HCT116 (cell line): ENCODE measurements at regions not wholly inside any gene's neighbourhood (a gene's known extent, or its start where the extent isn't known, plus 50 kb on each side); places are given as distances from the start of the nearest gene placed in this dataset.

Experiments used
- CEBPB ChIP-seq: IDR thresholded peaks from 2 replicates; pipeline ENCODE4 v1.6.1; 2012; ENCODE audit warnings: low read depth
- CTCF ChIP-seq, 3 experiments: fragments of 200-600 bp in 1 of 3; sonication (generic) in 1 of 3; IDR thresholded peaks in 2 of 3; conservative IDR thresholded peaks in 1 of 3; 2 replicates each; pipeline ENCODE4 v1.5.1; 2012 to 2017; ENCODE audit warnings: low read depth in 2 of 3, low read length in 2 of 3, antibody characterized with exemption in 1 of 3, borderline replicate concordance in 1 of 3, control low read depth in 1 of 3, mild to moderate bottlenecking in 1 of 3, mixed read lengths in 1 of 3, mixed run types in 1 of 3, moderate library complexity in 1 of 3; ENCODE audit not compliant: insufficient read depth in 1 of 3
- EZH2 ChIP-seq: fragments of 200-600 bp; sonication (generic); IDR thresholded peaks from 2 replicates; pipeline ENCODE4 v1.6.1; 2017; ENCODE audit warnings: antibody characterized with exemption, mixed run types
- EZH2phosphoT487 ChIP-seq: fragments of 200-600 bp; IDR thresholded peaks from 2 replicates; pipeline ENCODE4 v1.6.1; 2018; ENCODE audit warnings: antibody characterized with exemption, borderline replicate concordance
- MAX ChIP-seq: IDR thresholded peaks from 2 replicates; pipeline ENCODE4 v1.6.1; 2012
- POLR2A ChIP-seq: IDR thresholded peaks from 2 replicates; pipeline ENCODE4 v1.7.0; 2011; ENCODE audit warnings: borderline replicate concordance; ENCODE audit not compliant: insufficient read depth, insufficient read length; ENCODE audit errors: extremely low read depth
- POLR2AphosphoS5 ChIP-seq: IDR thresholded peaks from 2 replicates; pipeline ENCODE4 v1.6.1; 2011; ENCODE audit warnings: mild to moderate bottlenecking, low read depth, low read length, moderate library complexity
- RAD21 ChIP-seq: IDR thresholded peaks from 2 replicates; pipeline ENCODE4 v1.6.1; 2012; ENCODE audit warnings: low read depth, mild to moderate bottlenecking
- YY1 ChIP-seq: IDR thresholded peaks from 2 replicates; pipeline ENCODE4 v1.6.1; 2011; ENCODE audit warnings: low read length, low read depth, moderate library complexity, mild to moderate bottlenecking; ENCODE audit not compliant: insufficient replicate concordance; ENCODE audit errors: extremely low read depth
- TF ChIP-seq, protein P1 (sequence below): IDR thresholded peaks from 2 replicates; pipeline ENCODE4 v1.6.1; 2012; ENCODE audit warnings: low read depth

- no peak for TF ChIP-seq POLR2A
- TF ChIP-seq CTCF (IDR thresholded peaks at IDR 0.05 in 2 of 3, conservative IDR thresholded peaks at IDR 0.05 in 1 of 3; ENCODE audit: borderline replicate concordance in 1 of 3, insufficient read depth in 1 of 3, low read depth in 2 of 3, low read length in 2 of 3), result no peak
- TF ChIP-seq EZH2, result no peak
- no peak for TF ChIP-seq CEBPB
- TF ChIP-seq, protein P1, sequence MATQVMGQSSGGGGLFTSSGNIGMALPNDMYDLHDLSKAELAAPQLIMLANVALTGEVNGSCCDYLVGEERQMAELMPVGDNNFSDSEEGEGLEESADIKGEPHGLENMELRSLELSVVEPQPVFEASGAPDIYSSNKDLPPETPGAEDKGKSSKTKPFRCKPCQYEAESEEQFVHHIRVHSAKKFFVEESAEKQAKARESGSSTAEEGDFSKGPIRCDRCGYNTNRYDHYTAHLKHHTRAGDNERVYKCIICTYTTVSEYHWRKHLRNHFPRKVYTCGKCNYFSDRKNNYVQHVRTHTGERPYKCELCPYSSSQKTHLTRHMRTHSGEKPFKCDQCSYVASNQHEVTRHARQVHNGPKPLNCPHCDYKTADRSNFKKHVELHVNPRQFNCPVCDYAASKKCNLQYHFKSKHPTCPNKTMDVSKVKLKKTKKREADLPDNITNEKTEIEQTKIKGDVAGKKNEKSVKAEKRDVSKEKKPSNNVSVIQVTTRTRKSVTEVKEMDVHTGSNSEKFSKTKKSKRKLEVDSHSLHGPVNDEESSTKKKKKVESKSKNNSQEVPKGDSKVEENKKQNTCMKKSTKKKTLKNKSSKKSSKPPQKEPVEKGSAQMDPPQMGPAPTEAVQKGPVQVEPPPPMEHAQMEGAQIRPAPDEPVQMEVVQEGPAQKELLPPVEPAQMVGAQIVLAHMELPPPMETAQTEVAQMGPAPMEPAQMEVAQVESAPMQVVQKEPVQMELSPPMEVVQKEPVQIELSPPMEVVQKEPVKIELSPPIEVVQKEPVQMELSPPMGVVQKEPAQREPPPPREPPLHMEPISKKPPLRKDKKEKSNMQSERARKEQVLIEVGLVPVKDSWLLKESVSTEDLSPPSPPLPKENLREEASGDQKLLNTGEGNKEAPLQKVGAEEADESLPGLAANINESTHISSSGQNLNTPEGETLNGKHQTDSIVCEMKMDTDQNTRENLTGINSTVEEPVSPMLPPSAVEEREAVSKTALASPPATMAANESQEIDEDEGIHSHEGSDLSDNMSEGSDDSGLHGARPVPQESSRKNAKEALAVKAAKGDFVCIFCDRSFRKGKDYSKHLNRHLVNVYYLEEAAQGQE, result no peak
- no peak for TF ChIP-seq POLR2AphosphoS5
- no peak for TF ChIP-seq EZH2phosphoT487
- no peak for TF ChIP-seq YY1
- TF ChIP-seq MAX, result no peak
- TF ChIP-seq RAD21, result no peak
Observed at GRCh38 chr1:209207126-209207700, 376.3 kb upstream of the CAMK1G start.
